GM12865 (cell line): ENCODE measurements at regions not wholly inside any gene's neighbourhood (a gene's known extent, or its start where the extent isn't known, plus 50 kb on each side); places are given as distances from the start of the nearest gene placed in this dataset.

ENCODE experiments used
- DNase-seq: peaks from one replicate; pipeline ENCODE4 v3.0.0; 2010; ENCODE audit warnings: low read depth
- H3K4me3 ChIP-seq: 2 replicates; pipeline ENCODE4 v1.5.1; 2011; ENCODE audit warnings: mild to moderate bottlenecking, low read depth, low read length, control low read depth
- TF ChIP-seq, protein P1 (sequence below): IDR thresholded peaks from 2 replicates; pipeline ENCODE4 v1.5.1; 2011; ENCODE audit warnings: low read length, control low read depth, low read depth, inconsistent platforms; ENCODE audit not compliant: insufficient read depth; ENCODE audit errors: missing control alignments

DNA sequence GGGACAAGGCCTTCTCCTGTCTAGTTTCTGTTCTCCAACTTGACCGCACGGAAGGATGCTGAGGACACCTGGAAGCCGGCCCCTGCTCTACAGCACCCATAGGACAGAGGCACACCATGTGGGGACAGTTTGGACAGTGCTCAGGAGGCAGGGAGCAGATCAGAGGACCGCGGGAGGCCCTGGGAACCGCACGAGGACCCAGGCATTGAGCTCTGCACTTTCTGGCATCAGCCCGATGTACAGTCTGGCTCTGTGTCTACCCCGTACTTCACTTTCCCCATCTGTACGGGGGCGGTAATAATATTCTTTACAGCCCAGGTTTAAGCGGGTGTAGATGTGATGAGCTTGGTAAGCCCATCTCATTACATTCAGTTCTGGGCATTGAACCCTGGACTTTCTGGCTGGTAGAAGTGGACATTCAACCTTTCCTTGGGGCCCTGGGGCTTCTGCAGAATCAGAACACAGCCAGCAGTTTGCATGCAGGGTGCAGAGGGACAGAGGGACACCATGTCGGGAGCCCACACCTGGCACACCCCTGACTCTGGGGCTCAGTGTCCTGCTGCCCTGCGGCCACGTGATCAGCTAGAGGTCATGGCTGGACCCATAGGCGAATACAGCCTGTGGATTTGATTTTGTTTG lies 258.7 kb downstream of the SEC14L1 start:
- TF ChIP-seq, protein P1, sequence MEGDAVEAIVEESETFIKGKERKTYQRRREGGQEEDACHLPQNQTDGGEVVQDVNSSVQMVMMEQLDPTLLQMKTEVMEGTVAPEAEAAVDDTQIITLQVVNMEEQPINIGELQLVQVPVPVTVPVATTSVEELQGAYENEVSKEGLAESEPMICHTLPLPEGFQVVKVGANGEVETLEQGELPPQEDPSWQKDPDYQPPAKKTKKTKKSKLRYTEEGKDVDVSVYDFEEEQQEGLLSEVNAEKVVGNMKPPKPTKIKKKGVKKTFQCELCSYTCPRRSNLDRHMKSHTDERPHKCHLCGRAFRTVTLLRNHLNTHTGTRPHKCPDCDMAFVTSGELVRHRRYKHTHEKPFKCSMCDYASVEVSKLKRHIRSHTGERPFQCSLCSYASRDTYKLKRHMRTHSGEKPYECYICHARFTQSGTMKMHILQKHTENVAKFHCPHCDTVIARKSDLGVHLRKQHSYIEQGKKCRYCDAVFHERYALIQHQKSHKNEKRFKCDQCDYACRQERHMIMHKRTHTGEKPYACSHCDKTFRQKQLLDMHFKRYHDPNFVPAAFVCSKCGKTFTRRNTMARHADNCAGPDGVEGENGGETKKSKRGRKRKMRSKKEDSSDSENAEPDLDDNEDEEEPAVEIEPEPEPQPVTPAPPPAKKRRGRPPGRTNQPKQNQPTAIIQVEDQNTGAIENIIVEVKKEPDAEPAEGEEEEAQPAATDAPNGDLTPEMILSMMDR: no peak
- no peak for DNase-seq
- no peak overlapping the region for H3K4me3 ChIP-seq

DNA sequence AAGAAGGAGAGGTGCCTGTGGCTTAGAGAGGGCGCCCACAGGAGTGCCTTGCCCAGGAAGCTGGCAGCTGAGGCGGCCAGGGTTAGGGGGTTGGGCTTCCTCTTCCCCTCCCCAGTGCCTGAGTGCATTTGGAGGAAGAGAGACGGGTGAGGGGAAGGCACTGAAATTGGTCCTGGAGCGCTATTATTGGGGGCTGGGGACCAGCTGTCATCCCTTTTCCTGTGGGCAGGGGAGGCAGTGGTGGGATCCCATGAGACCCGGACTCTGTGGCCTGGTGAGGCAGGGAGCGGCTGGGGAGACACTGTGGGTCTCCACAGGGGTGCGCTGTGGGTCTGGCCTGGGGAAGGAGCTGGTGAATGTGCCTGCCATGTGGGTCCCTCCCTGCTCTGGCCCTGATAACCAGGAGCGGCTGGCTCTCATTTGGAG lies 259.7 kb downstream of the SEC14L1 start:
- no peak overlapping the region for H3K4me3 ChIP-seq
- TF ChIP-seq, protein P1: peak; percentile 65
- DNase-seq: peak; percentile 65

DNA sequence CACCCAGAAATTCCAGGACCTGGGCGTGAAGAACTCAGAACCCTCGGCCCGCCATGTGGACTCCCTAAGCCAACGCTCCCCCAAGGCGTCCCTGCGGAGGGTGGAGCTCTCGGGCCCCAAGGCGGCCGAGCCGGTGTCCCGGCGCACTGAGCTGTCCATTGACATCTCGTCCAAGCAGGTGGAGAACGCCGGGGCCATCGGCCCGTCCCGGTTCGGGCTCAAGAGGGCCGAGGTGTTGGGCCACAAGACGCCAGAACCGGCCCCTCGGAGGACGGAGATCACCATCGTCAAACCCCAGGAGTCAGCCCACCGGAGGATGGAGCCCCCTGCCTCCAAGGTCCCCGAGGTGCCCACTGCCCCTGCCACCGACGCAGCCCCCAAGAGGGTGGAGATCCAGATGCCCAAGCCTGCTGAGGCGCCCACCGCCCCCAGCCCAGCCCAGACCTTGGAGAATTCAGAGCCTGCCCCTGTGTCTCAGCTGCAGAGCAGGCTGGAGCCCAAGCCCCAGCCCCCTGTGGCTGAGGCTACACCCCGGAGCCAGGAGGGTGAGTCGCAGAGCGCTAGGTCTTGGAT lies 261.5 kb downstream of the SEC14L1 start:
- no peak overlapping the region for H3K4me3 ChIP-seq
- no peak for DNase-seq
- TF ChIP-seq, protein P1: no peak

DNA sequence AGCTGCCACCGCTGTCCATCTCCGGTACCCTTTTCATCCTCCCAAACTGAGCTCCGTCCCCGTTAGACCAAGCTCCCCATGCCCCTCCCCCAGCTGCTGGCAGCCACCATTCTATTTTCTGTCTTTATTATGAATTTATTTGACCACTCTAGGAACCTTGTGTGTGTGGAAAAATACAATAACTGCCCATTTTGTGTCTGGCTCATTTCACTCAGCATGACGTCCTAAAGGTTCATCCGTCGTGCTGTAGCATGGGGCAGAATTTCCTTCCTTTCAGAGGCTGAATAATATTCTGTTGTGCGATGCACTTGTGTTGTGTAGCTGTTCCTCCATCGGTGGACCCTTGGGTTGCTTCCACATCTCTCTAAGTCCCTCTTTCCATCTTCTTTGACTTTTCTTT lies 263.1 kb downstream of the SEC14L1 start:
- TF ChIP-seq, protein P1: no peak
- DNase-seq: no peak
- H3K4me3 ChIP-seq: no peak overlapping the region

DNA sequence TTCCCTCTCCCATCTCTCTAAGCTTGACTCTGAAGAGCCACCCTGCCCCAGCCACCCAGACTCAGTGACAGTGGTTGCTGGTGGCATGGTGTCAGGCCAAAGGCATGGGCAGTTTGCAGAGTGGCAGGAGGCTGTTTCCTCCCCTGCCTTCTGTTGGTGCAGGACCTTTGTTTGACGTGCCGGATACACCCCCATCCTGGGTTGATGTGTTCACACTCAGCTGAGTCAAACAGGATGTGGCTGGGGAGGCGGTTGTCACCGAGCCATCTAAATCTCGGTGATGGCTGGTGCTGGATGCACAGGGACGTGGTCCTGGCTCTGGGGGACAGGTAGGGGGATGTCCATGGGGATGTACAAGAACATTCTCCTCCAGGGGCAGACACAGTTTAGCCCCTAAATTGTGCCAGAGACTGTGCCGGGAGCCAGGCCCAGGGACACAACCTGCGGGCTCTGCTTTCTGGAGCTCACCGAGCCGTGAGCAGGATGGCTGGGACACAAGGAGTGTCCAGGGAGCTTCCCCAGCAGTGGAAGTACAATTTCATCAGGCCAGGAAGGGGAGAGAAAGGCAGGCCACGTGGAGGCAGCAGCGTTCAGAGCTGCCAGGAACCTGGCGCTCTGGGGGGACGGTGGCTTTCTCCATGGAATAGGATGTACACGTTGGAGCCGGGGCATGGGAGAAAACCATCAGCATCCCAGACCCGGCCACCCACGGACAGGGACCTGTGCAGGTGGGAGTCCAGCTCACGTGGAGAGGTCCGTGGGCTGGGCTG lies 264.2 kb downstream of the SEC14L1 start:
- H3K4me3 ChIP-seq: peak overlapping the region; percentile 9
- TF ChIP-seq, protein P1: no peak
- DNase-seq: peak; percentile 89

DNA sequence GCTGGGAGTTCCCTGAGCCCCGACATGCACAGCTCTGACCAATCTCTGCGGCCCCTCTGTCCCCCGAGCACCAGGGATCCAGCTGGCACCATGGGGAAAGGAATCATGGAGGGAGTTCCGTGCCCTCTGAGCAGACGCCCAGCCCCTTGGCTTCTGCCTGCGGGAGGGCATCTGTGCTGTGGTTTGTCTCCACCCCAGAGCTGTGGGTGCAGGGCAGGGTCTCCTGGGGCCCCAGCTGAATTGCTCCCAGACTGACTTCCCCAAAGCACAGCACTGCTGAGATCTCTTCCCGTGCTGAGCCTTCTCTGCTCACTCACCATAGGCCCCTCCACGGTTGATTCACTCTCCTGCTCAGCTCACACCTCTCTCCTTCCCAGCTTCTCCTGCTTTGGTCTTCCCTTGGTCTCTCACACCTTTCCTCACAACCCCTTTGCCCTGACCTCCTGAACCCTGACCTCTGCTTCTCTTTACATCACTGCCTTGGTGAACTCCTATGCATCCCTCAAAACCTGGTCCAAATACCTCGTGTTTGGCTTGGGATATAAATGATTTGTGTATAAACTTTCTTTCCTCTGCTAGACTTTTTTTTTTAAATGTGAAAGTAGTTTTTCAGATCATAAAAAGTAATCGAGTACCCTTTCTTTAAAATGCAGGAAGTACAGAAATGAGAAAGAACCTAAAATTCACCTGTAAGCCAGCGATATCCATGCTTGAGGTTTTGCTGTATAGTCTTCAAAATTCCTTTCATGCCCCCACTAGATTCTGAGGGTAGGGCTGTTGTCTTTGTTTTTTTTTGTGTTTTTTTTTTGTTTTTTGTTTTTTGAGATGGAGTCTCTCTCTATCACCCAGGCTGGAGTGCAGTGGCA lies 265.3 kb downstream of the SEC14L1 start:
- no peak overlapping the region for H3K4me3 ChIP-seq
- TF ChIP-seq, protein P1: no peak
- no peak for DNase-seq
